ENCODE measurements at regions not wholly inside any gene's neighbourhood (a gene's known extent, or its start where the extent isn't known, plus 50 kb on each side); places are given as distances from the start of the nearest gene placed in this dataset.

- Mint-ChIP-seq H3K36me3 (ENCODE audit: low read depth) (no peaks in the 10 kb centered on the region), H3K4me1 (ENCODE audit: low read depth) (no peaks in the 10 kb centered on the region), H3K27ac (no peak overlapping the region), H3K27me3 (no peaks in the 10 kb centered on the region), H3K4me3 (no peak overlapping the region), H3K9me3 (peaks cover 7% of the 10 kb centered on the region)
- CTCF ChIA-PET, result no interaction called here
- Histone ChIP-seq H3K36me3 (ENCODE audit: insufficient read depth, low read length) (no peaks in the 10 kb centered on the region), H3K27me3 (ENCODE audit: control insufficient read depth in 1 of 2, insufficient read depth in 2 of 2, low read length in 2 of 2) (no peaks in the 10 kb centered on the region), H3K4me3 (ENCODE audit: low read length) (no peak overlapping the region), H3K27ac (ENCODE audit: low read depth in 1 of 2, low read length in 2 of 2) (no peak overlapping the region), H3K4me1 (ENCODE audit: insufficient read depth, low read length) (no peaks in the 10 kb centered on the region), H3K9me3 (ENCODE audit: control insufficient read depth in 1 of 2, insufficient read depth in 1 of 2, low read length in 2 of 2) (no peaks in the 10 kb centered on the region)
- DNase-seq (no peak), ATAC-seq (ENCODE audit: poor library complexity) (no peak)
- TF ChIP-seq CTCF (IDR thresholded peaks at IDR 0.05), result no peak
- intact Hi-C loops (cut with DNase I, micrococcal nuclease), result no loop called here
- POLR2A ChIA-PET, result no interaction called here
Measured at GRCh38 chr1:163770265-163770664, 448.5 kb downstream of the NUF2 start.

- H3K9me3 Mint-ChIP-seq, result peaks cover 7% of the 10 kb centered on the region
- H3K36me3 Mint-ChIP-seq (ENCODE audit: low read depth), result no peaks in the 10 kb centered on the region
- H3K4me1 ChIP-seq (ENCODE audit: insufficient read depth, low read length), result no peaks in the 10 kb centered on the region
- intact Hi-C loops (cut with DNase I, micrococcal nuclease), result no loop called here
- no peaks in the 10 kb centered on the region for H3K27me3 Mint-ChIP-seq
- ATAC-seq (ENCODE audit: poor library complexity) (no peak), DNase-seq (no peak)
- no peaks in the 10 kb centered on the region for H3K27me3 ChIP-seq (ENCODE audit: control insufficient read depth in 1 of 2, insufficient read depth in 2 of 2, low read length in 2 of 2)
- no peak overlapping the region for H3K4me3 ChIP-seq (ENCODE audit: low read length)
- ChIA-PET POLR2A (no interaction called here), CTCF (no interaction called here)
- H3K4me1 Mint-ChIP-seq (ENCODE audit: low read depth), result no peaks in the 10 kb centered on the region
- H3K36me3 ChIP-seq (ENCODE audit: insufficient read depth, low read length), result no peaks in the 10 kb centered on the region
- H3K27ac ChIP-seq (ENCODE audit: low read depth in 1 of 2, low read length in 2 of 2), result no peak overlapping the region
- no peak overlapping the region for H3K27ac Mint-ChIP-seq
- H3K9me3 ChIP-seq (ENCODE audit: control insufficient read depth in 1 of 2, insufficient read depth in 1 of 2, low read length in 2 of 2), result no peaks in the 10 kb centered on the region
- TF ChIP-seq CTCF (IDR thresholded peaks at IDR 0.05), result no peak
- H3K4me3 Mint-ChIP-seq, result no peak overlapping the region
Measured at GRCh38 chr1:163771637-163772036, 449.9 kb downstream of the NUF2 start.

GRCh38 chr1:163772246-163772645 is 450.5 kb downstream of the NUF2 start:
- Histone ChIP-seq H3K36me3 (ENCODE audit: insufficient read depth, low read length) (no peaks in the 10 kb centered on the region), H3K4me1 (ENCODE audit: insufficient read depth, low read length) (no peaks in the 10 kb centered on the region), H3K27me3 (ENCODE audit: control insufficient read depth in 1 of 2, insufficient read depth in 2 of 2, low read length in 2 of 2) (no peaks in the 10 kb centered on the region), H3K27ac (ENCODE audit: low read depth in 1 of 2, low read length in 2 of 2) (no peak overlapping the region), H3K4me3 (ENCODE audit: low read length) (no peak overlapping the region), H3K9me3 (ENCODE audit: control insufficient read depth in 1 of 2, insufficient read depth in 1 of 2, low read length in 2 of 2) (no peaks in the 10 kb centered on the region)
- ChIA-PET POLR2A (no interaction called here), CTCF (no interaction called here)
- no peak for DNase-seq
- no peak for ATAC-seq (ENCODE audit: poor library complexity)
- Mint-ChIP-seq H3K27ac (no peak overlapping the region), H3K9me3 (peaks cover 8% of the 10 kb centered on the region), H3K36me3 (ENCODE audit: low read depth) (no peaks in the 10 kb centered on the region), H3K27me3 (no peaks in the 10 kb centered on the region), H3K4me3 (no peak overlapping the region), H3K4me1 (ENCODE audit: low read depth) (no peaks in the 10 kb centered on the region)
- intact Hi-C loops (cut with DNase I, micrococcal nuclease), result no loop called here
- no peak for TF ChIP-seq CTCF (IDR thresholded peaks at IDR 0.05)
